ENCODE measurements at regions not wholly inside any gene's neighbourhood (a gene's known extent, or its start where the extent isn't known, plus 50 kb on each side); places are given as distances from the start of the nearest gene placed in this dataset.

- TF ChIP-seq, protein P1, sequence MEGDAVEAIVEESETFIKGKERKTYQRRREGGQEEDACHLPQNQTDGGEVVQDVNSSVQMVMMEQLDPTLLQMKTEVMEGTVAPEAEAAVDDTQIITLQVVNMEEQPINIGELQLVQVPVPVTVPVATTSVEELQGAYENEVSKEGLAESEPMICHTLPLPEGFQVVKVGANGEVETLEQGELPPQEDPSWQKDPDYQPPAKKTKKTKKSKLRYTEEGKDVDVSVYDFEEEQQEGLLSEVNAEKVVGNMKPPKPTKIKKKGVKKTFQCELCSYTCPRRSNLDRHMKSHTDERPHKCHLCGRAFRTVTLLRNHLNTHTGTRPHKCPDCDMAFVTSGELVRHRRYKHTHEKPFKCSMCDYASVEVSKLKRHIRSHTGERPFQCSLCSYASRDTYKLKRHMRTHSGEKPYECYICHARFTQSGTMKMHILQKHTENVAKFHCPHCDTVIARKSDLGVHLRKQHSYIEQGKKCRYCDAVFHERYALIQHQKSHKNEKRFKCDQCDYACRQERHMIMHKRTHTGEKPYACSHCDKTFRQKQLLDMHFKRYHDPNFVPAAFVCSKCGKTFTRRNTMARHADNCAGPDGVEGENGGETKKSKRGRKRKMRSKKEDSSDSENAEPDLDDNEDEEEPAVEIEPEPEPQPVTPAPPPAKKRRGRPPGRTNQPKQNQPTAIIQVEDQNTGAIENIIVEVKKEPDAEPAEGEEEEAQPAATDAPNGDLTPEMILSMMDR (IDR thresholded peaks at IDR 0.05 in 8 of 11, conservative IDR thresholded peaks at IDR 0.05 in 3 of 11): no peak
- no peak for TF ChIP-seq POLR2A (IDR thresholded peaks at IDR 0.05)
These were observed 120.5 kb upstream of the TMEM170B start for GRCh38 chr6:11416936-11417576.
